Ovary (tissue), 7 donors: ENCODE measurements at regions not wholly inside any gene's neighbourhood (a gene's known extent, or its start where the extent isn't known, plus 50 kb on each side); places are given as distances from the start of the nearest gene placed in this dataset.

Experiments used
- DNase-seq, 5 donors: peaks; one replicate each; pipeline ENCODE4 v3.0.0-alpha.2; 2019 to 2020
- H3K27ac ChIP-seq, 2 donors: fragments of 200-600 bp; one replicate each; pipeline versions ENCODE4 v1.5.1 to v1.8.0; 2019 to 2022
- H3K27me3 ChIP-seq: fragments of 200-600 bp; one replicate; pipeline ENCODE4 v1.8.0; 2022
- H3K36me3 ChIP-seq: fragments of 200-600 bp; sonication (generic); one replicate; pipeline ENCODE4 v1.5.1; 2019
- H3K4me1 ChIP-seq: one replicate; pipeline ENCODE4 v1.8.1; 2013; ENCODE audit warnings: mild to moderate bottlenecking, moderate library complexity; ENCODE audit not compliant: insufficient read depth
- H3K4me3 ChIP-seq: fragments of 200-600 bp; sonication (generic); one replicate; pipeline ENCODE4 v1.5.1; 2017
- H3K9me3 ChIP-seq, 2 donors: fragments of 200-600 bp in 1 of 2; sonication (generic) in 1 of 2; one replicate each; pipeline versions ENCODE4 v1.5.1 to v1.8.1; 2013 to 2019; ENCODE audit warnings: mild to moderate bottlenecking in 1 of 2, moderate library complexity in 1 of 2
- EP300 ChIP-seq: sonication (generic); formaldehyde crosslinking; IDR thresholded peaks from one replicate; pipeline ENCODE4 v1.6.1; 2017; ENCODE audit warnings: antibody characterized with exemption
- POLR2A ChIP-seq: fragments of 450-650 bp; IDR thresholded peaks from one replicate; pipeline ENCODE4 v1.6.1; 2017; ENCODE audit warnings: antibody characterized with exemption, mild to moderate bottlenecking, moderate library complexity
- WGBS, 3 donors: extraction: QIAGEN DNeasy Blood & Tissue Kit in 1 of 3; methylation state at CpG; one replicate each; pipeline versions ENCODE4 v1.1.5 to v1.1.7; 2013 to 2017; 5-methylcytosine and 5-hydroxymethylcytosine counted together
- intact Hi-C, 4 donors: fragments of 100-400 bp; cut with DNase I; formaldehyde crosslinking; loops; one replicate each; pipeline versions ENCODE4 v1.11.0 to v1.15.1; 2022 to 2023
- TF ChIP-seq, protein P1 (sequence below), 3 donors: fragments of 450-650 bp in 2 of 3; fragments of 200-600 bp in 1 of 3; IDR thresholded peaks; one replicate each; pipeline versions ENCODE4 v1.5.1 to v1.8.0; 2016 to 2022; ENCODE audit warnings: antibody characterized with exemption in 3 of 3, mild to moderate bottlenecking in 1 of 3
- donor health status: DM: no; HTN: no; CAD: no; lungs with moderate emphysema.
- donor health status: DM: no; HTN: no; CAD: no.
- donor health status: Bipolar disorder and iron deficiency.
- donor health status: DM: no; HTN: no; CAD: no.
- donor health status: DM: yes; HTN: yes; CAD: no.

GRCh38 chr13:67943116-67943515 is 713.0 kb upstream of the PCDH9 start:
- Histone ChIP-seq H3K4me3 (no peak overlapping the region), H3K9me3 (no peaks in the 10 kb centered on the region), H3K4me1 (no peaks in the 10 kb centered on the region), H3K27ac (no peak overlapping the region), H3K36me3 (no peaks in the 10 kb centered on the region), H3K27me3 (no peaks in the 10 kb centered on the region)
- 57 to 82% (median 72%) methylated on average over 4 of the region's 4 CpGs for WGBS, 3 donors
- intact Hi-C loops: no loop called here
- TF ChIP-seq, protein P1, sequence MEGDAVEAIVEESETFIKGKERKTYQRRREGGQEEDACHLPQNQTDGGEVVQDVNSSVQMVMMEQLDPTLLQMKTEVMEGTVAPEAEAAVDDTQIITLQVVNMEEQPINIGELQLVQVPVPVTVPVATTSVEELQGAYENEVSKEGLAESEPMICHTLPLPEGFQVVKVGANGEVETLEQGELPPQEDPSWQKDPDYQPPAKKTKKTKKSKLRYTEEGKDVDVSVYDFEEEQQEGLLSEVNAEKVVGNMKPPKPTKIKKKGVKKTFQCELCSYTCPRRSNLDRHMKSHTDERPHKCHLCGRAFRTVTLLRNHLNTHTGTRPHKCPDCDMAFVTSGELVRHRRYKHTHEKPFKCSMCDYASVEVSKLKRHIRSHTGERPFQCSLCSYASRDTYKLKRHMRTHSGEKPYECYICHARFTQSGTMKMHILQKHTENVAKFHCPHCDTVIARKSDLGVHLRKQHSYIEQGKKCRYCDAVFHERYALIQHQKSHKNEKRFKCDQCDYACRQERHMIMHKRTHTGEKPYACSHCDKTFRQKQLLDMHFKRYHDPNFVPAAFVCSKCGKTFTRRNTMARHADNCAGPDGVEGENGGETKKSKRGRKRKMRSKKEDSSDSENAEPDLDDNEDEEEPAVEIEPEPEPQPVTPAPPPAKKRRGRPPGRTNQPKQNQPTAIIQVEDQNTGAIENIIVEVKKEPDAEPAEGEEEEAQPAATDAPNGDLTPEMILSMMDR (IDR thresholded peaks at IDR 0.05): no peak
- TF ChIP-seq POLR2A (no peak), EP300 (no peak)
- DNase-seq: no peak

GRCh38 chr13:67935626-67936025 is 705.5 kb upstream of the PCDH9 start:
- no peak overlapping the region for H3K27ac ChIP-seq
- TF ChIP-seq, protein P1 (IDR thresholded peaks at IDR 0.05): no peak
- no peak for TF ChIP-seq POLR2A
- TF ChIP-seq EP300: no peak
- DNase-seq: no peak
- no peaks in the 10 kb centered on the region for H3K36me3 ChIP-seq
- no peaks in the 10 kb centered on the region for H3K9me3 ChIP-seq
- H3K4me3 ChIP-seq: no peak overlapping the region
- no peaks in the 10 kb centered on the region for H3K4me1 ChIP-seq
- intact Hi-C loops: no loop called here
- H3K27me3 ChIP-seq: no peaks in the 10 kb centered on the region

- H3K9me3 ChIP-seq: no peaks in the 10 kb centered on the region
- 19 to 33% (median 20%) methylated on average over 1 of the region's 1 CpG for WGBS, 3 donors
- no peak for TF ChIP-seq EP300
- TF ChIP-seq, protein P1 (IDR thresholded peaks at IDR 0.05): no peak
- no peak for TF ChIP-seq POLR2A
- H3K27me3 ChIP-seq: no peaks in the 10 kb centered on the region
- no peak overlapping the region for H3K27ac ChIP-seq
- no peak for DNase-seq
- H3K4me1 ChIP-seq: no peaks in the 10 kb centered on the region
- intact Hi-C loops: no loop called here
- no peaks in the 10 kb centered on the region for H3K36me3 ChIP-seq
- no peak overlapping the region for H3K4me3 ChIP-seq
These were observed 704.6 kb upstream of the PCDH9 start for GRCh38 chr13:67934617-67935330.

- Histone ChIP-seq H3K27ac (no peak overlapping the region), H3K36me3 (no peaks in the 10 kb centered on the region), H3K4me3 (no peak overlapping the region), H3K4me1 (no peaks in the 10 kb centered on the region), H3K9me3 (no peaks in the 10 kb centered on the region), H3K27me3 (no peaks in the 10 kb centered on the region)
- no peak for DNase-seq
- no peak for TF ChIP-seq POLR2A
- TF ChIP-seq, protein P1 (IDR thresholded peaks at IDR 0.05): no peak
- no peak for TF ChIP-seq EP300
- intact Hi-C loops: no loop called here
- 86 to 93% (median 88%) methylated on average over 5 of the region's 5 CpGs for WGBS, 3 donors
These were observed 702.9 kb upstream of the PCDH9 start for GRCh38 chr13:67932991-67933390.
